ENCODE measurements at regions not wholly inside any gene's neighbourhood (a gene's known extent, or its start where the extent isn't known, plus 50 kb on each side); places are given as distances from the start of the nearest gene placed in this dataset.

DNA sequence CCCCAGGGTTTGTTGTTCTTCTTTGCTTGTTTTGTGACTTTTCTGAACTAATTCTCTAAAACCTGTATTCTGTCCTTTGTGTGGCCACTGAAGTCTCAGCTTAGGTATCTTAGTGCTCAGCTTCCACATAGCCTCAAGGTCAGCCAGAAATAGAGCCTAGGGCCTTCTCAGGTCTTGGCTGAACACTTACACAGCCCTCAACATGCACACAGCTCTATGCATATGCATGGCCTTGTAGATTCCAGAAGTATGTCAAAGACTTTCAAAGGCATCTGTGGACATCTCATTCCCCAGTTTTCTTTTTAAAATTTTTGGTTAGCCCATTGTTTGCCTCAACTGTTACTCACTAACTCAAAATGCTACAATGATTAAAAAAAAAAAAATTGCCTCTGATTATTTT lies 99.9 kb upstream of the GRIA1 start:
- TF ChIP-seq, protein P1, sequence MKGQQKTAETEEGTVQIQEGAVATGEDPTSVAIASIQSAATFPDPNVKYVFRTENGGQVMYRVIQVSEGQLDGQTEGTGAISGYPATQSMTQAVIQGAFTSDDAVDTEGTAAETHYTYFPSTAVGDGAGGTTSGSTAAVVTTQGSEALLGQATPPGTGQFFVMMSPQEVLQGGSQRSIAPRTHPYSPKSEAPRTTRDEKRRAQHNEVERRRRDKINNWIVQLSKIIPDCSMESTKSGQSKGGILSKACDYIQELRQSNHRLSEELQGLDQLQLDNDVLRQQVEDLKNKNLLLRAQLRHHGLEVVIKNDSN (IDR thresholded peaks at IDR 0.05): no peak
- TF ChIP-seq EP300 (IDR thresholded peaks at IDR 0.05; ENCODE audit: borderline replicate concordance) (no peak), TAF1 (IDR thresholded peaks at IDR 0.05; ENCODE audit: low read depth) (no peak), CEBPB (IDR thresholded peaks at IDR 0.05) (no peak), CREB1 (IDR thresholded peaks at IDR 0.05; ENCODE audit: low read depth) (no peak)
- TF ChIP-seq, protein P2, sequence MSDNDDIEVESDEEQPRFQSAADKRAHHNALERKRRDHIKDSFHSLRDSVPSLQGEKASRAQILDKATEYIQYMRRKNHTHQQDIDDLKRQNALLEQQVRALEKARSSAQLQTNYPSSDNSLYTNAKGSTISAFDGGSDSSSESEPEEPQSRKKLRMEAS (IDR thresholded peaks at IDR 0.05): no peak

Data from Ishikawa (cell line).